ENCODE measurements at regions not wholly inside any gene's neighbourhood (a gene's known extent, or its start where the extent isn't known, plus 50 kb on each side); places are given as distances from the start of the nearest gene placed in this dataset.

DNA sequence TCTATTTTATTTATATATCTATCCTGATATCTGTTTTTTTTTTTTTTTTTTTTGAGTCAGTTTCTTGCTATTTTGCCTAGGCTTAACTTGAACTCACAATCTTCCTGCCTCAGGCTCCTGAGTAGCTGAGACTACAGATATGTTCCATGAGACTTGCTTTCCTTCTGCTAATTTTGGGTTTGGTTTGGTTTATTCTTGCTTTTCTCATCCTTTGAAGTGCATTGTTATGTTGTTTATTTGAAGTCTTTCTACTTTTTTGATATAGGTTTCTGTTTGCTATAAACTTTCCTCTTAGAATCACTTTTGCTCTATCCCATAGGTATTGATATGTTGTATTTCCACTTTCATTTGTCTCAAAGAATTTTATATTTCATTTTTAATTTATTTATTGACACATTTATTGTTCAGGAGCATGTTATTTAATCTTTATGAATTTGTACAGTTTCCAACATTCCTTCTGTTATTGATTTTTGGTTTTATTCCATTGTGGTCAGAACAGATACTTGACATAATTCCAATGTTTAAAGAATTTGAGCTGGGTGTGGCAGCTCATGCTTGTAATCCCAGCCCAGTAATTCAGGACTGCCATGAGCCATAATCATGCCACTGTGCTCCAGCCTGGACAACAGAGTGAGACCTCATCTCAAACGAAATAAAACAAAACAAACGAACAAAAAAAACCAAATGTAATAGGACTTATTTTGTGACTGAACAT is 62.3 kb upstream of the PLSCR4 start:
- no peak for DNase-seq (ENCODE audit: low read depth in 4 of 4, low spot score in 3 of 4)

DNA sequence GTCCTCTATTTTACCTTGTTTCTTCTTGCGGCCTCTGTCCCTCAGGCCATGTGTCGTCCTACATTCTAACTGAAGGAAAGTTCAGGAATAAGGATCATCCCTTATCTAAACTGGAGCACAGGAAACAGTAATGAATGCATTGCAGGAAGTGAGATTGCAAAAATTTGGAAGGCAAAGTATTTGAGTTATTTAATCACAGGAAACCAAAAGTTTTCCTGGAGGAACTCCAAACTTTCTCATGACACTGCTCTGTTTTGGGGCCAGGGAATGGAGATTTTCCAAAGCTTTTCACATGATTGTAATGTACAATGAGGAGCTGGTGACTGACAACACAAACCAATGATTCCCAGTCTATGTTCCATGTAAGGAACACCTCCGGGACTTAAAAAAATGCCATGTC is 57.8 kb upstream of the PLSCR4 start:
- peak in 2 of 4 donors; percentile 22 to 24 for DNase-seq (ENCODE audit: low read depth in 4 of 4, low spot score in 3 of 4)

DNA sequence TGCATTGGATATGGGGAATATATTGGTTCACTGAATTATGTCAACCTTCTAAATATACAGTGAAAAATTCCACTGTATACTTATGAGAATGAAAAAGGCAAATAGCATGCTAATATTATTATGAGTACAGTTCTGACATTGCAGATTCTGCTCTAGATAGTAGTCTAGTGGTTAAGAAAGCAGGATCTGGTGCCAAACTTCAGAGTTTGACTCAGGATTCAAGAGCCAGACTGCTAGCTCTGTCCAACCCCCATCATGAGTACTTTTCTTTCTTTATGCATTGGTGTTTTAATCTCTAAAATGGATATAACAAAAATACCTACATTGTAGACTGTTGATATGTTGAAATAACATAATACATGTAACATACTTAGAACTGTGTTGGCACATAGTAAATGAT is 57.3 kb upstream of the PLSCR4 start:
- DNase-seq (ENCODE audit: low read depth in 4 of 4, low spot score in 3 of 4), result no peak

DNA sequence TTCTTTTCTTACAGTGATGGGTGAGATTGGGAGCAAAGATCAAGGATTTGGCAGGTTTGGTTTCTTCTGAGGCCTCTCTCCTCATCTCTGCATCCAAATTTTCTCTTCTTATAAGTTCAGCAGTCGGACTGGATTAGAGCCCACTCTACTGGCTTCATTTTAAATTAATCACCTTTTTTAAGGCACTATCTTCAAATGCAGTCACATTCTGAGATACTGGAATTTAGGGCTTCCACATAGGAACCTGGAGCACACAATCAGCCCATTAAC is 56.5 kb upstream of the PLSCR4 start:
- no peak for DNase-seq (ENCODE audit: low read depth in 4 of 4, low spot score in 3 of 4)

GRCh38 chr3:146306656-146307455 is 56.0 kb upstream of the PLSCR4 start:
- no peak for DNase-seq (ENCODE audit: low read depth in 4 of 4, low spot score in 3 of 4)

- DNase-seq (ENCODE audit: low read depth in 4 of 4, low spot score in 3 of 4), result no peak
These were observed 55.0 kb upstream of the PLSCR4 start for GRCh38 chr3:146305808-146306423.

GRCh38 chr3:146300768-146301167 is 49.9 kb upstream of the PLSCR4 start:
- DNase-seq (ENCODE audit: low read depth in 4 of 4, low spot score in 3 of 4), result no peak
